CD4-positive, alpha-beta T cell treated with Interferon alpha-2 for 1 hour (primary cell): ENCODE measurements at regions not wholly inside any gene's neighbourhood (a gene's known extent, or its start where the extent isn't known, plus 50 kb on each side); places are given as distances from the start of the nearest gene placed in this dataset.

Experiments
- DNase-seq, 2 donors: peaks; one replicate each; pipeline ENCODE4 v3.0.0-alpha.2; 2020 to 2022

DNA sequence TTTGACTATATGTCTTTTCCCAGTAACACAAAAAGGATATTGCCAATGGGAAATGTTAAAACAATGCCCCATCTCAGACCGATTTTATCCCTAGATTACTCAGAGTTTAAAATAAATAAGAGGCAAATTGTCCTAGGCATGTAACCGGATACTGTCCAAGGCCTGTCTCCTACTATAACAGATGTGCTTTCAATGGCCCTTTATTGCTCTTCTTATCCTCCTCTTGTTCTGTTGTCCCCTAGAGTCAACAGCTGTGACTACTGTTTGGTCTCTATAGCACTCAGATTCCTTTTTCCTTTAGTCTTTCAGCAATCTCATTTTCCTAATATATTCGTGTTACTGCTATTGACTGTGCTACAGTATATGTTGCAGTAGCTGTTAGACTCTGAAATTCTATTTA is 66.8 kb upstream of the PLS3 start:
- no peak for DNase-seq

DNA sequence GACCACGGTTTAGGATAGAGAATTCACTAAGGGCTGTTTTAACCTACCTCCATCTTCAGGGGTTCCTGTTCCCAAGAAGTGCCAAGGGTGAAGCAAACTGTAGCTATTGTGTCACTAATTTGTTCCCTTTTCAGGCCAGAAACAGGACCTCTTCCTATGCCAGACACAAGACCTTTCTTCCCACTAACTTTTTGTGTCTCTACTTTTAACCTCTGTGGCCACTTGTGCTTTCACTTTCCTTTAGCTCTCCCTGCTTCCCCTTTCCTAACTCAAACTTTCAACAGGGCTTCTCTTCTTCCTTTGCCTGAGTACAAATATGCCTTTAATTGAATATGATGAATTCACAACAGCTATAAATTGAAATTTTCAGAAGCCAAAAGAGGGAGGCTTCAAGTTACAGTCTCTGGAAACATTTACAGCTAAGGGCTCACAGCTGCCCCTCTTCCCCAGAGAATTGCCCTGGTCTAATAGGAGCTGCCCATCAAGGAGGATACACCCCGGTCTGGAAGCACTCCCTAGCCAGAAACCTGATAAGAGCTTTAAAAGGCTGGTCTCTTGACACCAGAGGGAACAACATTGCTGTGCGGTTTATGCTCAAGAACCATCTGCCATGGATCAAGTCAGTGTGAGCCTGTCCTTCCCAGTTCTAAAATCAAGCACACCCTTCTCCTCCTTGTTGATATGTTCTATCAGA is 61.7 kb upstream of the PLS3 start:
- DNase-seq: peak in 1 of 2 donors; percentile 0

DNA sequence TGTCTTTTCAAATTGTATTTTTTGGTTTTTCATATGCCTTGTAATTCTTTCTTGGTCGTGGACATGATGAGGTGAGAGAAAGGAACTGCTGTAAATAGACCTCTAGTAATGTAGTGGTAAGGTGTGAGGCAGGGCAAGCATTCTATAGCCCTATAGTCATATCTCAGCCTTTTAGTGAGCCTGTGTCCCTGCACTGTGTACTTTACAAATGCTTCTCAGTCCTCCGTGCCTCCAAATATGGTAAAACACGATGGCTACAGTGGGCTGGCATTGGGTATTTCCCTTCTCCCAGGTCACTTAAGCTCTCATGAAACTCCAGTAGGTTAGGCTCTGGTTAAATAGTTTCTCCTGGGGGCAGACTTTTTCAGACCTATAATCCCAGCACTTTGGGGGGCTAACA is 57.9 kb upstream of the PLS3 start:
- DNase-seq: no peak

DNA sequence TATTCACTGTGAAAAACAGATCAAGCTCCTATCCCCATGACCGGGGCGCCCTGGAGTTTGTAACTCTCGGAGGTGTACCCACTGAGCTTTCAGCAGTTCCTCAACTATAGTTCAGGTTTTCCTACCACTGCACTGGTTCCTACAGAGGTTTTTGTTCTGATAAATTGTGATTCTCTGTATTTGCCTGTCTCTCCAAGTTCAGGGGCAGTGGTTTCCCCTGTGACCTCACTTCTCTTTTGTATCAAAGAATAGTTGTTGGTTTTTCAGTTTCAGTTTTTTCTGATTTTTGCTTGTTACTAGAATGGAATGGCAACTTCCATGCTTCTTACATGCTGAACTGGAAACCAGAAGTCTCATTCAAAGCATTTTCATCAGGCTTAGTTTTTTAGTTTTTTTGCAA is 56.8 kb upstream of the PLS3 start:
- DNase-seq: no peak
